GM10248 (cell line): ENCODE measurements at regions not wholly inside any gene's neighbourhood (a gene's known extent, or its start where the extent isn't known, plus 50 kb on each side); places are given as distances from the start of the nearest gene placed in this dataset.

Experiments
- CTCF ChIA-PET: fragments of 300-600 bp; sonication (Branson Sonifier 250); formaldehyde crosslinking; extraction: SDS; loops from one replicate; lab custom pipeline; 2021; ENCODE audit warnings: antibody characterized with exemption; lab: Yijun Ruan, JAX
- POLR2A ChIA-PET: fragments of 350-650 bp; sonication (Branson Sonifier 250); formaldehyde crosslinking; extraction: SDS; loops from one replicate; lab custom pipeline; 2020; ENCODE audit warnings: antibody characterized with exemption; lab: Yijun Ruan, JAX
- DNase-seq: peaks from one replicate; pipeline ENCODE4 v3.0.0; 2012; ENCODE audit errors: extremely low spot score
- CTCF ChIP-seq: IDR thresholded peaks from 2 replicates; pipeline ENCODE4 v1.5.1; 2012; ENCODE audit warnings: mild to moderate bottlenecking, low read depth; ENCODE audit errors: extremely low read depth, missing control alignments, control extremely low read depth

GRCh38 chr11:127574478-127574877 lies 573.9 kb upstream of the KIRREL3 start:
- no peak for TF ChIP-seq CTCF
- POLR2A ChIA-PET, result no interaction called here
- no peak for DNase-seq
- CTCF ChIA-PET, result interaction anchor here (1.3 kb wide), 2 partner anchors 13 to 16 kb away, joined by 3 read pairs; no protein-coding TSS in a partner anchor

- POLR2A ChIA-PET, result no interaction called here
- no peak for TF ChIP-seq CTCF
- DNase-seq, result no peak
- CTCF ChIA-PET, result no interaction called here
These were observed 568.3 kb upstream of the KIRREL3 start for GRCh38 chr11:127568891-127569290.

GRCh38 chr11:127567237-127567932 lies 566.8 kb upstream of the KIRREL3 start:
- CTCF ChIA-PET, result interaction anchor here (1.0 kb wide), 1 partner anchor 9 kb away, joined by 3 read pairs; no protein-coding TSS in a partner anchor
- no peak for TF ChIP-seq CTCF
- no peak for DNase-seq
- POLR2A ChIA-PET, result no interaction called here

GRCh38 chr11:127564810-127565209 lies 564.2 kb upstream of the KIRREL3 start:
- CTCF ChIA-PET, result interaction anchor here (1.0 kb wide), 1 partner anchor 27 kb away, joined by 3 read pairs; no protein-coding TSS in a partner anchor
- no peak for DNase-seq
- TF ChIP-seq CTCF, result no peak
- POLR2A ChIA-PET, result no interaction called here

- TF ChIP-seq CTCF, result no peak
- ChIA-PET POLR2A (no interaction called here), CTCF (no interaction called here)
- no peak for DNase-seq
These were observed 559.4 kb upstream of the KIRREL3 start for GRCh38 chr11:127559978-127560377.

- POLR2A ChIA-PET, result no interaction called here
- CTCF ChIA-PET, result no interaction called here
These were observed 551.9 kb upstream of the KIRREL3 start for GRCh38 chr11:127552446-127552845.

More at GRCh38 chr11:127552446-127552845, 551.9 kb upstream of the KIRREL3 start:
- no peak for DNase-seq
- no peak for TF ChIP-seq CTCF
